ENCODE measurements at regions not wholly inside any gene's neighbourhood (a gene's known extent, or its start where the extent isn't known, plus 50 kb on each side); places are given as distances from the start of the nearest gene placed in this dataset.
A peak's percentile ranks its signal among the peaks of the same experiment; 100 is the strongest.

GRCh38 chr15:62940755-62941361, 101.7 kb upstream of the TPM1 start:
- peak; percentile 94 for DNase-seq (ENCODE audit: low read depth)

- DNase-seq (ENCODE audit: low read depth) = no peak
Observed at GRCh38 chr15:62941699-62942098, 100.8 kb upstream of the TPM1 start.

DNA sequence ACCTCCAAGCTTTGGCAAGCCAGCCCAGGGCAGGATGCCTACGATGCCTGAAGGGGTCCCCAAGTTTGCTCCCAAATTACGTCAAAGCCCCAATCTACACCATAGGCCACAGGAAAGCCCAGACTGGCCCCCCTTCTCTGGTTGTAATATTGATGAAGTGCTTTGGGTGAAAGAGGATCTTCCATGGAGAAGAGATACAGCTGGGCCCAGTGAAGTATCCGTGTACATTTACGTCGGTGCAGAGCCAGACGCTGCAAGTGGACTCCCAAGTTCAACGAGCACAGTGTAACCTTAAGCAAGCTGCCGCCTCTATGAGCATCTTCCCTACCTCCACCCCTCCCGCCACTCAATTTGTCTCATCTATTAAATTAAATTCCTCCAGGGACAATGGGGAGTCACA, 100.1 kb upstream of the TPM1 start:
- DNase-seq (ENCODE audit: low read depth) = no peak

DNA sequence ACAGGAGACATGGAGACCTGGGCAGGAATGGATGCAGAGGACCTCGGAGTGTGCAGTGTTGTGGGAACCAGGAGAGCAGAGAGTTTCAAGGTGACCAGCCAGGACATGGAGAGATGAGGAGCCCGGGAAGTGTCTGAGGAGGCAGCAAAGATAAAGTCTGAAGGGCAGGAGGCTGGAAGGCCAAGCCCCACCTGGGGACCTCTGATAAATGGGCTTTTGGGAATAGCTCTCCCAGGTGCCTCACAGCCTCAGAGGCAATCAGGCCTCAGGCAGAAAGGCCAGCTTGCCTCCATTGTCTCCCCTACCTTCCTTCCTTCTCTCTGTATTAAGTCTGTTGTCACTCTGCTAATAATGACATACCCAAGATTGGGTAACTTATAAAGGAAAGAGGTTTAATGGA, 97.5 kb upstream of the TPM1 start:
- no peak for DNase-seq (ENCODE audit: low read depth)

DNA sequence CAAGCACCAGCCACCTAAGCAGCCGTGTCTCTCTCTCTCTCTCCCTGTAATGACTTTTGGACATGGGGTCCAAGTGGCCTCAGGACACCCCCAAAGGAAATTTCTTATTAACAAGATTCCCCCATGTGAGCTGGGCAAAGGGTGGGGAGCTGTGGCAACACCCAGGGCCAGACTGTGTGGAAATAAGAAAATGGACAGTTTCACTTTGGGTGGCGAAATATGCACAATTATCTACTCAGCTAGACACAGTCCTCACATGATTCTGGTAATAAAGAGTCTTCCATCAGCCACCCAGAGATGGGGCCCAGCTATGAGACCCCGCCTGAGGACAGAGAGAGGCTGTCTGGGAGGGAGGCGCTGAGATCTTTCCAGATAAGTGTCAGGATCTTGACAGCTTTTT, 96.8 kb upstream of the TPM1 start:
- no peak for DNase-seq (ENCODE audit: low read depth)

GRCh38 chr15:62946940-62947339, 95.6 kb upstream of the TPM1 start:
- no peak for DNase-seq (ENCODE audit: low read depth)

DNA sequence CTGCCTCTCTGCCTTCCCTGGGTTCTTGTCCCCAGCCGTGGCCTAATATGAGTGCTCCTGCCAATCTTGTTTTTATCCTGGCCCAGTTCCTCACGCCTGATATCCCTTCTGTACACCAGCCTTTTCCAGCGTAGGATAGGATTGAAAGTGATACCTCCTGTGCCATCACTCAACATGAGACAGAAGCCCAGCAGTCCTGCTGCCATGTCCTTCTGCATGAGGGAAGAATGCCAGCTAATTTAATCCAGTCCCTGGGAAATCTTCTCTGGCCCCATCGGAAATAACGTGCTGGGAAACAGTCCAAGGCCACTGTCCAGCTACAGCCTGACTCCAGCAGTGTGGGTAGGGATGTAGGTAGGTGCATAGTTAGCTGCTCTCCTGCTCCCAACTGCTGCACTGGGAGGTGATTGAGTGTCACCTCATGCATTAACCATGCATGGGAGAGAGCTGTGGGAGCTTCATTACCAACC, 92.0 kb upstream of the TPM1 start:
- DNase-seq (ENCODE audit: low read depth) = no peak

- no peak for DNase-seq (ENCODE audit: low read depth)
Observed at GRCh38 chr15:62951481-62951880, 91.1 kb upstream of the TPM1 start.

GRCh38 chr15:62953021-62953420, 89.5 kb upstream of the TPM1 start:
- DNase-seq (ENCODE audit: low read depth) = no peak

DNA sequence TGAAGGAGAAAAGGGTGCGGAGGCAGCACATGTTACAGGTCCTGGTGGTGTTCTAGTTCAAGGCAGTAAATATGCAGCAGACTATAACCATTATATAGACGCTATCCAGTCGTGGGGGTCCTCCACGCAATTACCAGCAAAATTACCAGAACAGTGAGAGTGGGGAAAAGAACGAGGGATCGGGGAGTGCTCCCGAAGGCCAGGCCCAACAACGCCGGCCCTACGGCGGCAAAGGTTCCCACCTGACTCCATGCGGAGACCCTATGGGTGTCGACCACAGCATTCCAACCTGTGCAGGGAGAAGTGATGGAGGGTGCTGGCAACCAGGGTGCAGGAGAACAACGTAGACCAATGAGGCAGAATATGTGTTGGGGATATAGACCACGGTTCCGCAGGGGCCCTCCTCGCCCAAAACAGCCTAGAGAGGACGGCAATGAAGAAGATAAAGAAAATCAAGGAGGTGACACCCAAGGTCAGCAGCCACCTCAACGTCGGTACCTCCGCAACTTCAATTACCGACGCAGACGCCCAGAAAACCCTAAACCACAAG, 89.0 kb upstream of the TPM1 start:
- DNase-seq (ENCODE audit: low read depth) = no peak

- peak; percentile 83 for DNase-seq (ENCODE audit: low read depth)
Observed at GRCh38 chr15:62957130-62957529, 85.4 kb upstream of the TPM1 start.

DNA sequence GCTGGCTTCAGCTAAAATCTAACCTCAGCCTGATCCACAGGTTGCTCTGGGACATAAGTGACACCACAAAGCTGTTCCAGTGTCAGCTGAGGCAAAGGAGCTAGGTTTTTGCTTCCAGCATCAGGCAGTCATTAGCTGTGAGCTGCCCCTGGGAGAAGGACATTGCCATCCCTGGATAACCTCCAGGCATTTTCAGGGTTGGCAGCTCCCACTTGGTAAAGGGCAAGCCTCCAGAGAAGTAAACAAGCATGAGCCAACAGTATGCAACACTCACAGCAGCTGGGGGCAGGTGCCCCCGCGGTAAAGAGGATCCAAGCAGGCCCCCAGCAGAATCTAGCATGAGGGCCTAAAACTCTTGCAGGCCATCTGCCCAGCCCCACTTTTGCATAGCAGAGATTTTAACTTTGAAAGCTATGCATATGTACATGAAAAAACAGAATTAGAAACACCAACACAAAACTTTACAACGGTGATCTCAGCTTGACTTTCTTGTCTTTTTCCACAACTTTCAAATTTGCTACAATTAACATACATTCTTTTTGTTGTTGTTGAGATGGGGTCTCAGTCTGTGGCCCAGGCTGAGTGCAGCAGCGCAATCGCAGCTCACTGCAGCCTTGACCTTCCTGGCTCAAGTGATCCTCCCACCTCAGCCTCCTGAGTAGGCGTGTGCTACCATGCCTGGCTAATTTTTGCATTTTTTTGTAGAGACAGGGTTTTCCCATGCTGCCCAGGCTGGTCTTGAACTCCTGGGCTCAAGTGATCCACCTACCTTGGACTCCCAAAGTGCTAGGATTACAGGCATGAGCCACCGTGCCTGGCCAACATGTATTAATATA, 83.8 kb upstream of the TPM1 start:
- DNase-seq (ENCODE audit: low read depth) = no peak

DNA sequence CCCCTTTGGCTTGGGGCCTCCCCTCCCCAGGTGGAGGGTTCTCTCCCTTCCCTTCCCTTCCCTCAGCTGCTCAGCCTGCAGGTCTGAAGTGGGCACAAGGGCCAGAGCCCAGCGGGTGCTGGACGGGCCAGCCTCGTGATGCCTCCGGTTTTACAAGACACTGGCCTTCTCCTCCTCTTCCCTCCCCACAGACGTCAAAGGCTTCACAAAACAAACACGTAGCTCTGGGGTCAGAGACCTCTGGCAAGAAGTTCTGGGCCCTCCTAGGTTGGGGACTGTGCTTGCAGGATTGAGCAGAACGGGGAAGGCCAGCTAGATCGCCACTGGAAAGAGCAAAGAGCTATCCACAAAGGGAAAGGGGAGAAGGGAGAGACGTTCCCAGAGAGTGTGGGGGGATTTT, 81.4 kb upstream of the TPM1 start:
- no peak for DNase-seq (ENCODE audit: low read depth)

DNA sequence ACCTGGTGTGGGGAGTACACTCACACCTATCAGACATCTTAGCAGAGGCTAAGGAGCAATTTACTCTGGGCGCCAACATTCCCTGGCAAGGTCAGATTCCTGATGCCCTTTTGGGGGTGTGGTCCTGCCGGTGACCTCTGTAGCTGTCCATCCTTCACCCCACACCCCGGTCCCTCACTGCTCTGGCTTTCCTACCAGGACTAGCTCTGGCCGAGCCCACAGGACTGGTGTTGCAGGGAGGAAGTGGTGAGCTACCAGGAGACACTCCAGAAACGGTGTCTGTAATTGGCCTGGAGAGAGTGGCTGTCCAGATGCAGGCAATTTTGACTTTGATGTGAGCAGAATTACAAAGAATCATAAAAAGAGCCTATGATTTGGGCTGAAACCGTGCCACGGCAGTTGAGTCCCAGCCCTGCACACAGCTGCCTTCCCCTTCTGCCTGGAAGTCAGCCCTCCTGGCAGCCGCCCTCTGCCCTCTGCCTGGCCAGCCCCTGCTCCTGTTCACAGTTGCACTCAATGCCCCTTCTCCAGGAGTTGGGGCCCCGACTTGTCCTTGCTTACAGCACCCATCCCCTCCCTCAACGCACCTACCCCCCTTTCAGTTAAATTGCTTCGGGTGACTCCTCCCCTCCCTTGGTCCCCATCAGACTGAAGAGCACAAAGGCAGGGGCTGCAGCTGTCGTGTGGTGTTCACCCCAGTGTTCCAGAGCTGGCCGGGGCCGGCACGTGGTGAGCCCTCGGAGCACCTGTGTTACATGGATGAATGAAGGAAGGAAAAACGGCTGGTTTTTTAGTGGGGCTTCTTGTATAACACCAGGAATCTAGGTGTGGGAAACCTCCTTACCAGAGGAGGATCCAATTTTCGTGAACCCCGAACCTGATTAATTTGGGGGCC, 80.2 kb upstream of the TPM1 start:
- DNase-seq (ENCODE audit: low read depth) = no peak

- no peak for DNase-seq (ENCODE audit: low read depth)
Observed at GRCh38 chr15:62964251-62964650, 78.3 kb upstream of the TPM1 start.

DNA sequence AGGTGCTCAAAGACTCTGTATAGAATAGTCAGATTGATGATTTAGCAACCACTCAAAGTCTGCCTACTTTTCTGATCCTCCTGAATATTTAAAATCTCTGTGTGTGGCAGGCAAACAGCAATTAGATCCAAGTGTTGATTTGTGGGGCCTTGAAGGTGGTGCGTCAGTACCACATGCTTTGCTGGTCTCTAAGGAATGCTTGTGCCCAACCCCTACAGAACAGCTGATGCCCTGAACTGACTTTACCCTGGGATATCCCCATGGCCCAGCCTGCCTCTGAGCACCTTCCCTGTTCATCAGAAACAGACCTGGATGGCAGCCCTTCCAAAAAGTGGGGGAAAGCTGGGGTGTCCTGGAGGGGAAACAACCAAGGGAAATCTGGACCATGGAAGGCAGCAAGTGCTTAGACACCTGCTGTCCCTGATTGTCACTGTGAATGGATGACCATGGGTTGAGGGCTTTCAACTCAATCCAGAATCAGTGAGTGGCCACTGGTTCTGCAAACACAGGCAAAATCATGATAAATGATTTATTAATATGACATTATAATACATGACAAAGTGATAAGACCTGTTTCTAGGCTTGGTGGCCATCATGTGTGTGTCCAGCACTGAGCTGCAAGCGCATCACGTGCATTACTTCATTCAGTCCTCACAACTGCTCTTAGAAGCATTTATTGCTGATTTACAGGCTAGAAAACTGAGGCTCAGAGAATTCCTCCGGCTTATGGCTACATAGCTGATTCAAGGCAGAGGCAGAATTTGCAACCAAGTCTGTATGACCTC, 76.1 kb upstream of the TPM1 start:
- DNase-seq (ENCODE audit: low read depth) = no peak

DNA sequence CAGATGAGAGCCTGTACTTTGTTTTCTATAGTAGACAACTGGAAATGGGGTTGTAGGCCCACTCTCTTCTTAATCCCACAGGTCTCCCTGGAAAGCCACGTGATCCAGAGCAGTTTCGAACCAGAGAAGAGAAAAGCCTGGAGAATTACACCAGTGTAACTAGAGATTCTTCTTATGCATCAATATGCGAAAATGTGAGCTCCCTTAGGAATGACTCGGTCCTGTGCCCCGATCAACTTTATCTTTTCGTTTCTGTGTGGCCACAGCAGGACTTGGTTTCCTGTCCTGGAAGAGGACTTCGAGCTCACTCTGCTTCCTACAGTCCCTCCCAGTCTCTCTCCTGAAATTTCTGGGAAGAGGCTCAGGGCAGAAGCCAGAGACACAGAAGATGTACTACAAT, 73.8 kb upstream of the TPM1 start:
- DNase-seq (ENCODE audit: low read depth) = no peak

GRCh38 chr15:62969442-62970089, 73.0 kb upstream of the TPM1 start:
- DNase-seq (ENCODE audit: low read depth) = no peak

DNA sequence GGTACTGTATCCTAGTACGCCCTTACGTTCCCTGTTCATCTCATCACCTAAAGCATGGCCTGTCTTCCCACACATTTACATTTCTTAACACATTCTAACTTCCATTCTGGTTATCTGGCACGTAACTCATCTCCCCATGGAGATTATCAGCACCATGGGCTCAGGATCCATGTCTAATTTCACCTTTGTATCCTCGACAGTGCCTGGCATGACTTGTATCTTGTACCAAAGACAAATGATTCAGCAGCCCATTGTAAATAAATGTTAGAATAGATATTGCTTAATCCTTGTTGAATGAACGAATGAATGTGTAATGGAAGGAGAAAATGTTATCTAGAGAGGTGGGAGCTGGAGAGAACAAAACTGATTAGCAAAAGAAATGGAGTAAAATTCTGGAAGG, 69.7 kb upstream of the TPM1 start:
- DNase-seq (ENCODE audit: low read depth) = peak; percentile 46

DNA sequence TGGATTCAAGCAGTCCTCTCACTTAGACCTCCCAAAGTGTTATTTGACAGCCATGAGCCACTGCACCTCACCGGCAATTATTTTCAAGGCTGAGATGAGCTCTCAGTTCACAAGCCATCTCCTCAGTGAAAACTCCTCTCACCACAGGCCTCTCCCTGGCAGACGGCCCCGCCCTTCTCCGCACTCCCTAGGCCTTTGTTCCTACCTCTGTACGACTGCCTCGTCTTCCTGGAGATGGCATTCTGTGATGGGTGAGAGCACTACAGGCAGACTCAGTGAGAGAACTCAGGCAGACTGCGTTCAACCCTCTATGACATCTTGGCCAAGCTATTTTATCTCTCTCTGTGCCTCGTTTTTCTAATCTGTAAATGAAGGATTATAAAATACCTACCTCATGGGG, 67.0 kb upstream of the TPM1 start:
- peak; percentile 34 for DNase-seq (ENCODE audit: low read depth)
